IPS-18a (cell line): ENCODE measurements at regions not wholly inside any gene's neighbourhood (a gene's known extent, or its start where the extent isn't known, plus 50 kb on each side); places are given as distances from the start of the nearest gene placed in this dataset.

Experiments
- H3K27ac ChIP-seq: one replicate; pipeline ENCODE4 v1.5.1; 2013; ENCODE audit warnings: low read length
- H3K27me3 ChIP-seq: one replicate; pipeline ENCODE4 v1.6.1; 2013; ENCODE audit warnings: mild to moderate bottlenecking, low read length; ENCODE audit not compliant: control insufficient read depth, insufficient read depth
- H3K36me3 ChIP-seq: one replicate; pipeline ENCODE4 v1.6.1; 2013; ENCODE audit warnings: low read depth, low read length; ENCODE audit not compliant: control insufficient read depth
- H3K4me1 ChIP-seq: one replicate; pipeline ENCODE4 v1.6.1; 2013; ENCODE audit warnings: low read depth, low read length; ENCODE audit not compliant: control insufficient read depth
- H3K4me3 ChIP-seq: one replicate; pipeline ENCODE4 v1.5.1; 2013; ENCODE audit warnings: low read length
- H3K9ac ChIP-seq: one replicate; pipeline ENCODE4 v1.6.1; 2013; ENCODE audit warnings: mild to moderate bottlenecking, low read length, moderate library complexity
- H3K9me3 ChIP-seq: one replicate; pipeline ENCODE4 v1.6.1; 2013; ENCODE audit warnings: low read depth, low read length; ENCODE audit not compliant: control insufficient read depth

- Histone ChIP-seq H3K36me3 (no peaks in the 10 kb centered on the region), H3K27ac (no peak overlapping the region), H3K27me3 (no peaks in the 10 kb centered on the region), H3K4me3 (no peak overlapping the region), H3K9ac (no peak overlapping the region), H3K9me3 (no peaks in the 10 kb centered on the region), H3K4me1 (no peaks in the 10 kb centered on the region)
Observed at GRCh38 chr6:141118991-141119390, 1013.7 kb upstream of the GJE1 start.

DNA sequence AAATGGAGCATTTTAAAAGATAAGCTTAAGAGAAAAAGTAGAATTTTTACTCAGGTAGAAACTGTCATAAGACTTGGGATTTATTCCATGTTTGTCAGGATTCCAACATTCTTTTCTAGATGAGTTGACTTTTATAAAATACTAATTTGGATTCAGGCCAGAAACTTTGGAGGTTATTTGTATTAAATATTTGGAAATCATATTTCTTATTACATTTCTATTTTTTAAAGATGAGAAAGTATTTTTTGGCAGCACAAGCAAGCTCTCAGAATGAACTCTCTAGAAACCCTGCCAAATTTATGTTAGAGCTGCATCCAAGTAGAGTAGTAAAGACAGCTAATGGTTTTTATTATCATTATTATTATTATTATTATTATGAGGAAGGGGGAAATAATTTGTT, 1014.9 kb upstream of the GJE1 start:
- no peaks in the 10 kb centered on the region for H3K27me3 ChIP-seq
- no peak overlapping the region for H3K27ac ChIP-seq
- no peaks in the 10 kb centered on the region for H3K9me3 ChIP-seq
- no peak overlapping the region for H3K4me3 ChIP-seq
- no peak overlapping the region for H3K9ac ChIP-seq
- H3K4me1 ChIP-seq = no peaks in the 10 kb centered on the region
- no peaks in the 10 kb centered on the region for H3K36me3 ChIP-seq

DNA sequence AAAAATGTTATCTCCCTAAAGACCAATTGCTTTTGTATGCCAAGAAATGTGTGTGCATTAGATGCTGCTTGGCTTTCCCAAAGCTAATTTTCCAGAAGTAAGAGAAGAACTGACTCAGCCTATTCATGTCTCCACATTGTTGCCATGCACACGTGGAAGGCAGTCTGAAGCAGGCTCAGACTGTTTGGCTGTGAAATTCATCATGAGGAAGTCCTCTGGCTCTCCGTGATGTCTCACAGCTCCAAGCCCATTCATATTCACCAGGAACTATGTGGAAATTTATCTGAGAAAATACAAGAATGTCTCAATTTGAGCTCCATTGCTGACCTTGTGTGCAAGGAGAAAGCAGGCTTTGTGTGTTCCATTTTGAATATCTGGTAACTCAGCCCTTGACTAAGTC, 1022.2 kb upstream of the GJE1 start:
- no peaks in the 10 kb centered on the region for H3K27me3 ChIP-seq
- no peak overlapping the region for H3K4me3 ChIP-seq
- no peaks in the 10 kb centered on the region for H3K36me3 ChIP-seq
- H3K9me3 ChIP-seq = no peaks in the 10 kb centered on the region
- H3K4me1 ChIP-seq = peaks cover 26% of the 10 kb centered on the region
- no peak overlapping the region for H3K9ac ChIP-seq
- H3K27ac ChIP-seq = no peak overlapping the region

DNA sequence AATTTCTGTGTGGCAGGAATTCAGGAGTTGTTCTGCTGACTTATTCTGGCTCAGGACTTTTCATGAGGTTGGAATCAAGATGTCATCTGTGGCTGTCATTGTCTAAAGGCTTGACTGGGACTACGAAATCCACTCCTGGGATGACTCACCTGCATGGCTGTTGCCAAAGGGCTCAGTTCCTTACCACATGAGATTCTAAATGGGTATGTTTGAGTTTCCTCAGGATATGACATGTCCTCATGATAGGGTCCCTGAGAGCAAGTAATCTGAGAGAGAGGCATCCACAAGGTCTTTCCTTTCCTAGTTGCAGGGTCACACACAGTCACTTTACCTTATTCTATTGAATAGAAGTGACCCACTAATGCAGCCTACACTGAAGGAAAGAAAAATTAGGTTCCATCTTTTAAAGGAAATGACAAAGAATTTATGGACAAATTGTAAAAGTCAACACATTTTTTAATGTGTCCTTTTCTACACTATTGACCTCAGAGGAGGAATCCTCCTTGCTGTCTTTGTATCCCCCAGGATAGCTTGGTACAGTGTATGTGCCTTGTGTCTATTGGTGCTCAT, 1025.0 kb upstream of the GJE1 start:
- Histone ChIP-seq H3K9ac (no peak overlapping the region), H3K27me3 (no peaks in the 10 kb centered on the region), H3K9me3 (no peaks in the 10 kb centered on the region), H3K4me3 (no peak overlapping the region), H3K36me3 (no peaks in the 10 kb centered on the region), H3K4me1 (peaks cover 30% of the 10 kb centered on the region), H3K27ac (no peak overlapping the region)

DNA sequence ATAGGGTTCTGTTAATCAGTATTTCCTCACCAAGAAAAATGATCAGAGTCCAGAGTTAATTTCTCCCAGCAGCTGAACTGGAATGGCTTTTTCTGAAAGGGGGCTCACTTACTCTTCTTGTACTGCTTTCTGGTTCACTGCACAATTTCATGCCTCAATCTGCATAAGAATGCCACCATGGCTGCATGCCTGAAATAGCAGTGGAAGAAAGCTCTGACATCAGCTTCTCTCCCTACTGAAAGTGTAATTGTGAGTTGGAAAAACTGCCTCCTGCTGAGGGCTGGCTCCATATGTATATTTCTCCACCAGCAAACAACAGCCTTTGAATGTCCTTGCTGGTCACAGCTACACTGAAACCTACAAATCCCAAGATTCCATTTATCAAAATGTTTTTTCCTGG, 1027.2 kb upstream of the GJE1 start:
- H3K27ac ChIP-seq = peak overlapping the region; percentile 81
- H3K27me3 ChIP-seq = no peaks in the 10 kb centered on the region
- H3K4me3 ChIP-seq = peak overlapping the region; percentile 5
- H3K9ac ChIP-seq = peak overlapping the region; percentile 8
- no peaks in the 10 kb centered on the region for H3K36me3 ChIP-seq
- H3K4me1 ChIP-seq = peaks cover 14% of the 10 kb centered on the region
- H3K9me3 ChIP-seq = no peaks in the 10 kb centered on the region

- H3K27ac ChIP-seq = no peak overlapping the region
- peaks cover 12% of the 10 kb centered on the region for H3K4me1 ChIP-seq
- no peaks in the 10 kb centered on the region for H3K27me3 ChIP-seq
- no peak overlapping the region for H3K4me3 ChIP-seq
- H3K9ac ChIP-seq = no peak overlapping the region
- no peaks in the 10 kb centered on the region for H3K9me3 ChIP-seq
- H3K36me3 ChIP-seq = no peaks in the 10 kb centered on the region
Observed at GRCh38 chr6:141103246-141103645, 1029.5 kb upstream of the GJE1 start.

GRCh38 chr6:141097471-141097870, 1035.3 kb upstream of the GJE1 start:
- Histone ChIP-seq H3K4me1 (no peaks in the 10 kb centered on the region), H3K4me3 (no peak overlapping the region), H3K36me3 (no peaks in the 10 kb centered on the region), H3K9ac (no peak overlapping the region), H3K27me3 (no peaks in the 10 kb centered on the region), H3K27ac (no peak overlapping the region), H3K9me3 (peaks cover 5% of the 10 kb centered on the region)

DNA sequence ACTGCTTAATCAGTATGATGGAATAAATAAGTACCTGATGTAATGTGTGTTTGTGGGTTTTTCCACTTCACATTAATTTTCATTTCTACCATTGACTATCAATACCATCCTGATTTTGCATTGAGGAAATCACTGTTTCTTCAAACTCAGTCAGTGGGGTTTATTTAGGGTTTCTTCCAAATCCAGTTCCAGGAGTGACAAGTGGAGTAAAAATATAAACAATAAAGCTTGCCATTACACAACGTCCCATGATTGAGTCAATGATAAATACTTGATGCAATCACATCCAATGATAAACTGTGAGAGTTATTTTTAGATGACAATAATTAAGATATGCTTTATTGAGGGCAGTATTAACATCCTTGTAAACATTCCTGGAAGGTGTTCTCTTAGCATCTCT, 1037.4 kb upstream of the GJE1 start:
- no peak overlapping the region for H3K27ac ChIP-seq
- no peaks in the 10 kb centered on the region for H3K27me3 ChIP-seq
- H3K4me1 ChIP-seq = no peaks in the 10 kb centered on the region
- peaks cover 5% of the 10 kb centered on the region for H3K9me3 ChIP-seq
- H3K9ac ChIP-seq = no peak overlapping the region
- no peaks in the 10 kb centered on the region for H3K36me3 ChIP-seq
- H3K4me3 ChIP-seq = no peak overlapping the region

DNA sequence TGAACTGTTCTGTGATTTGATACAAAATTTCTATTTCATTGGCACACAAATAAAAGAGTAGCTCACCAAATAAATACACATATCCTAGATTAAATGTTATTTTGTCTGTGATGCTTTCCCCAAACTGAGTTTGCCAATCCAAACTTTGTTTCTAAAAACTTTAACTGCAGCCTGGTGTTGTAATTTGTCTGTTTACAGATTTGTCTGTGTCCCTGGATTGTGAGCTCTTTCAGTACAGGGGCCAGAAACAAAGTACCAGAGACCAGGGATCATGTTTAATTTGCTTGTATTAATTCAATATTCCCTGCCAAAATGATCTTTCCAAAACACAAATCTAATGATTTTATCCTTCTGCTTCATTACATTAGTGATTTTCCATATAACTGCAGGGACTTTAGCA, 1044.6 kb upstream of the GJE1 start:
- Histone ChIP-seq H3K9ac (no peak overlapping the region), H3K27me3 (no peaks in the 10 kb centered on the region), H3K36me3 (no peaks in the 10 kb centered on the region), H3K4me3 (no peak overlapping the region), H3K9me3 (no peaks in the 10 kb centered on the region), H3K27ac (no peak overlapping the region), H3K4me1 (no peaks in the 10 kb centered on the region)

- Histone ChIP-seq H3K27me3 (no peaks in the 10 kb centered on the region), H3K9me3 (peaks cover 4% of the 10 kb centered on the region), H3K27ac (no peak overlapping the region), H3K4me1 (no peaks in the 10 kb centered on the region), H3K9ac (no peak overlapping the region), H3K36me3 (no peaks in the 10 kb centered on the region), H3K4me3 (no peak overlapping the region)
Observed at GRCh38 chr6:141077355-141078333, 1055.1 kb upstream of the GJE1 start.

DNA sequence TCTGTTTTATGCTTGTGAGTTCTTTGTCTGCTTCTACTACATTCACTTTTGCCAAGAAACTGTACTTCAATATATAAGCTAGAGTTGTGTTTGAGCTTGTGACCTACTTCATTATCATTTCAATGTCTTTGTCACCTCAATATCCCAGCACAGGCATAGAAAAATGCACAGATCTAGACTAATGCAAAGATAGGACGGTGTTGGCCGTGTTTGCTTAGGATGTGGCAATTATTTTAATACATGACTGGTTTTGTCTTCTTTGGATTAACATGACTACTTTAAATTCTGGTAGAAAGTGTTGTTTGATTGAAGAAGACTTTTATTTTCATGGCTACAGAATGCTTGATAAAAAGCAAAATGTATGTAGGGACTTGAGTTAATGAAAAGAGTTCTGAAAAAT, 1075.0 kb upstream of the GJE1 start:
- Histone ChIP-seq H3K27me3 (no peaks in the 10 kb centered on the region), H3K27ac (no peak overlapping the region), H3K9ac (no peak overlapping the region), H3K9me3 (no peaks in the 10 kb centered on the region), H3K4me1 (no peaks in the 10 kb centered on the region), H3K36me3 (no peaks in the 10 kb centered on the region), H3K4me3 (no peak overlapping the region)
